ENCODE measurements at regions not wholly inside any gene's neighbourhood (a gene's known extent, or its start where the extent isn't known, plus 50 kb on each side); places are given as distances from the start of the nearest gene placed in this dataset.

DNA sequence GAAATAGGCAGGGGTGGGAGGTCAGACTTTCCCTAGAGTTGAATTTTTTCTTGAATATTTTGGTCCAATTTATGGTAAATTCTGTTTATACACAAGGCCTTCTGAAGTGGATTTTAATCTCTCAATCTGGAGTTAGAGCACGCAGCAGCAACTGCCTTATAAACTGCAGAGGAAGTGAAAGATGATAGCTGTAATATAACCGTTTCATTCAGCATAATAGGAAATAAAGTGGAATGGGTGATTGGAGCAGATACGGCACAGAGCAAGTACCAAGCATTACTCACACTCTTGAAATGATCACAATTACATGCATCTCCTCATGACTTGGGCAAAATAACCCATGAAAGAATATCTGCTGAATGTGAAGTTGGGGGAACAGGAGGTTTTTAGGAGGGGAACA lies 106.8 kb downstream of the ARRDC4 start:
- intact Hi-C loops (cut with DNase I) = no loop called here
- Histone ChIP-seq H3K4me1 (peaks cover 0 to 16% (median 0%) of the 10 kb centered on the region in 9 donors), H3K36me3 (no peaks in the 10 kb centered on the region), H3K27me3 (peaks cover 0 to 6% (median 0%) of the 10 kb centered on the region in 7 donors), H3K4me3 (no peak overlapping the region), H3K27ac (no peak overlapping the region), H3K9me3 (peaks cover 0 to 15% (median 10%) of the 10 kb centered on the region in 11 donors)
- 56 to 63% methylated on average over 3 of the region's 3 CpGs for WGBS, 2 donors
- ATAC-seq (no peak), DNase-seq (no peak)
- TF ChIP-seq, protein P1, sequence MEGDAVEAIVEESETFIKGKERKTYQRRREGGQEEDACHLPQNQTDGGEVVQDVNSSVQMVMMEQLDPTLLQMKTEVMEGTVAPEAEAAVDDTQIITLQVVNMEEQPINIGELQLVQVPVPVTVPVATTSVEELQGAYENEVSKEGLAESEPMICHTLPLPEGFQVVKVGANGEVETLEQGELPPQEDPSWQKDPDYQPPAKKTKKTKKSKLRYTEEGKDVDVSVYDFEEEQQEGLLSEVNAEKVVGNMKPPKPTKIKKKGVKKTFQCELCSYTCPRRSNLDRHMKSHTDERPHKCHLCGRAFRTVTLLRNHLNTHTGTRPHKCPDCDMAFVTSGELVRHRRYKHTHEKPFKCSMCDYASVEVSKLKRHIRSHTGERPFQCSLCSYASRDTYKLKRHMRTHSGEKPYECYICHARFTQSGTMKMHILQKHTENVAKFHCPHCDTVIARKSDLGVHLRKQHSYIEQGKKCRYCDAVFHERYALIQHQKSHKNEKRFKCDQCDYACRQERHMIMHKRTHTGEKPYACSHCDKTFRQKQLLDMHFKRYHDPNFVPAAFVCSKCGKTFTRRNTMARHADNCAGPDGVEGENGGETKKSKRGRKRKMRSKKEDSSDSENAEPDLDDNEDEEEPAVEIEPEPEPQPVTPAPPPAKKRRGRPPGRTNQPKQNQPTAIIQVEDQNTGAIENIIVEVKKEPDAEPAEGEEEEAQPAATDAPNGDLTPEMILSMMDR (IDR thresholded peaks at IDR 0.05) = no peak

DNA sequence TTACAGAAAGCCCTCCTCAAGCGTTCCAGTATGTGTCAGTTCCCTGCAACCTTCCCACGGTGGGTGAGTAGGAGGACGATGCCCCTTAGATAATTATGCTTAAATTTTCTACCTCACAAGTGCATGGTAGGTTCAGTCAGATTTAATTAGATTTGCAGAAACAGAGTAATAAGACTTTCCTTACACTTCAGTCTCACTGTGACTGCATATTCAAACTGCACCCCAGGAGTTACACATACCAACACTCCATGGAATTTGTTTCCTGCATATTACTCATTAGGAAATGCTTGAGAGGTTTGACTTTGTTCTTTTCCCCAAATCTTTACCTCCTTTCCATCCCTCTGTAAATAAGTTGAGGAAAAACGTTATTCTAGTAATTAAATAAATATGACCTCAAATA lies 108.8 kb downstream of the ARRDC4 start:
- Histone ChIP-seq H3K27me3 (peaks cover 0 to 6% (median 0%) of the 10 kb centered on the region in 7 donors), H3K4me1 (peaks cover 0 to 5% (median 0%) of the 10 kb centered on the region in 9 donors), H3K4me3 (no peak overlapping the region), H3K27ac (no peak overlapping the region), H3K36me3 (no peaks in the 10 kb centered on the region), H3K9me3 (peaks cover 0 to 15% (median 10%) of the 10 kb centered on the region in 11 donors)
- intact Hi-C loops (cut with DNase I) = no loop called here
- TF ChIP-seq, protein P1 (IDR thresholded peaks at IDR 0.05) = no peak
- ATAC-seq (no peak), DNase-seq (no peak)
- WGBS, 2 donors = 61 to 71% methylated on average over 4 of the region's 4 CpGs

DNA sequence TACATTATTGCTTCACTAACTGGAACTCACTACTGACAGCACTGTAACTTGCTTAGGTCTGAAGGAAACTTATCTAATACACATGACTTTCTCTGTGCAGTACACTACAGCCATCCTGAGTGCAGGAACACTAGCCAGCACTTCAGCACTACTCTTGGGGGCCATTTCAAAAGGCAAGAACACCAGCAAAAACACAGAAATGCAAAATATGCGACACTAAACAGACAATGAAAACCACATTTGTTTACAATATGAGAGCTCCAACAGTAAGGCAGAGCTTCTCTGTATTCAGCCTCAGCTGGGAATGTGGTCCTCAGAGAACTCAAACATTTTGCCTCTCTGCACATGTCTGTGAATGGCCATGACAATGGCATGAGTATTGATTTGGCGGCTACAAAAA lies 109.6 kb downstream of the ARRDC4 start:
- intact Hi-C loops (cut with DNase I) = no loop called here
- peaks cover 0 to 1% (median 0%) of the 10 kb centered on the region in 7 donors for H3K27me3 ChIP-seq
- no peak overlapping the region for H3K27ac ChIP-seq
- no peak overlapping the region for H3K4me3 ChIP-seq
- H3K36me3 ChIP-seq = no peaks in the 10 kb centered on the region
- WGBS, 2 donors = 90 to 95% methylated on average over 2 of the region's 2 CpGs
- peaks cover 0 to 5% (median 0%) of the 10 kb centered on the region in 9 donors for H3K4me1 ChIP-seq
- TF ChIP-seq, protein P1 (IDR thresholded peaks at IDR 0.05) = no peak
- peaks cover 0 to 15% (median 10%) of the 10 kb centered on the region in 11 donors for H3K9me3 ChIP-seq
- DNase-seq (no peak), ATAC-seq (no peak)

- TF ChIP-seq, protein P1 (IDR thresholded peaks at IDR 0.05) = no peak
- H3K27ac ChIP-seq = no peak overlapping the region
- no peak overlapping the region for H3K4me3 ChIP-seq
- DNase-seq = no peak
- H3K9me3 ChIP-seq = peaks cover 0 to 15% (median 10%) of the 10 kb centered on the region in 11 donors
- no peaks in the 10 kb centered on the region for H3K36me3 ChIP-seq
- ATAC-seq = no peak
- H3K27me3 ChIP-seq = no peaks in the 10 kb centered on the region
- H3K4me1 ChIP-seq = peaks cover 0 to 19% (median 10%) of the 10 kb centered on the region in 9 donors
- intact Hi-C loops (cut with DNase I) = no loop called here
Observed at GRCh38 chr15:98071786-98072185, 111.3 kb downstream of the ARRDC4 start.

Data from heart right ventricle (tissue), 16 donors.